Jurkat, Clone E6-1 (cell line): ENCODE measurements at regions not wholly inside any gene's neighbourhood (a gene's known extent, or its start where the extent isn't known, plus 50 kb on each side); places are given as distances from the start of the nearest gene placed in this dataset.

Source experiments
- DNase-seq: peaks from one replicate; pipeline ENCODE4 v3.0.0-alpha.2; 2011; ENCODE audit warnings: low read depth, low spot score
- H3K4me3 ChIP-seq: 2 replicates; pipeline ENCODE4 v1.5.1; 2011; ENCODE audit warnings: mild to moderate bottlenecking, low read length, control low read depth, moderate library complexity

DNA sequence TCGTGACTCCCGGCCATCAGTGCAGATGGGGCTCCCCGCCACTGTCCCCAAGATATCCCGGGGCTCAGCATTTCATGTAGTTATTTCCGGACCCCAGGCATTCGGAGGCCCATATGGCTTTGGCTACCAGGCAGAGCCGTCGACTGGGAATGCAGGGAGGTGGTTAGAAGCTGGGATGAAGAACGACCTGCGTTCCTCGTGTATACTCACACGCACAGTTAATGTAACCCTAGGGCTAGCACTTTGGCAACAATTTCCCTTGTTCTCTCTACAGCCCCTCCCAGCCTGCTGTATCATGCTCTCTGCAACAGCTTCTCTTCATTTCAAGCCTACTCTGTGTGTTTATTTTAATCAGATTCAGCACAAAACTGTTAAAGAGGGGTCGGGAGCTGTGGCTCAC lies 240.4 kb downstream of the MYLK4 start:
- no peak for DNase-seq
- H3K4me3 ChIP-seq = no peak overlapping the region

DNA sequence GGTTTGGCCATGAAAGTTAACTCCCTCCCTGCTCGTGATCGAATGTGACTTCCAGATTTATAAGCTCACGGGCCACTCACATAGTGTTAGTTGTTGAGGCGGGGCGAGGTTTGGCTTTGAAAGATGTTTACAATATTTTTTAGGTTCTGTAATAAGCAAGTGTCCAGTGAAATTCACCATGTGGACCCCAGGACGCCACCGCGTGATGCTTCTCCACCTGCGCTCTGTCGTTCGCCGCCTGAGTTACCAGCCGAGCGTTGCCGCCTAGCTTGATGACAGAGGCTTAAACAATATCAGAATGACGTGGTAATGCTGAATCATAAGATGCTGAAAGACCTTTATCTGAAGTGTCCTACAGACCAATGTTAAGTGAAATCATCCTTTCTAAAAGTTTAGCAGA lies 241.0 kb downstream of the MYLK4 start:
- H3K4me3 ChIP-seq = no peak overlapping the region
- no peak for DNase-seq

DNA sequence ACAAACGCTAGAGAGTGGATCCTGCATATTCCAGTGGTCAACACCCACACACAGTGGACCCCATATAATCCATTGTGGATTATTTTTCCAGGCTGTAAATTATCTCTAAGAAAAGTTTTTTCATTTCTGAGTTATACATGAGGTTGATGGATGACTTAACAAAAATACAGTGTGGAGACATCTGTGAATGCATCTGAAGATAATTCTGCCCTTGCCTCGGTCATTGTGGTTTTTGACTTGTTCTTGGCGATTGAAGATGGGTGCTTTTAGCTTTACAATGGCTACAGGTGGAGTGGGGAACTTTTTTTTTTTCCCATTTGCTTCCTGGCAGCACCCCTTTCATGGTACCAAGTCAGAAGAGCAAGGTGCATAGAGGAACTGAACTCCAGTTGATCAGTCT lies 242.7 kb downstream of the MYLK4 start:
- peak; percentile 65 for DNase-seq
- H3K4me3 ChIP-seq = no peak overlapping the region

DNA sequence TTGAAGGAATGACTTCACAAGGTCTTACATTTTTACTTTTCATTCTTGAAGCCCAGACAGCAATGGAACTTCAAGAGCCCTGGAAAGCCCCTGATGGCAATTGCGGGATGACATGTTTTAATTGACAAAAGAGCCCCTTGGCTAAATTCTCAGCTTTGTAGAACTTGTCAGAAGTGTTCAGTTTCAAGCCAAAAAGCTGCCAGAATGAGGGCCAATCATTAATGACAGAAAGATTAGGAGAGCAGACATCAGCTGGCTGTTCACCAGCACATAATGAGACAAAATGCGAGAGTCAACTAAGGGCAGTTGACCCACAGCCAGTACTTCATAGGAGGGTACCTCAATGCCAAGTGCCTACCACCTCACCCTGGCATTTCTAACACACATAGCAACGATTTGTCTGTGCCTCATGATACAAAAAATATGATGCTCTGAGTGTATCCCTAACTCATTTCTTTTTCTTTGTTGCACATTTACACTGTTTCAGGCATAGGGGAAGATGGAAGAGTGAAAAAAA lies 243.1 kb downstream of the MYLK4 start:
- H3K4me3 ChIP-seq = no peak overlapping the region
- no peak for DNase-seq

DNA sequence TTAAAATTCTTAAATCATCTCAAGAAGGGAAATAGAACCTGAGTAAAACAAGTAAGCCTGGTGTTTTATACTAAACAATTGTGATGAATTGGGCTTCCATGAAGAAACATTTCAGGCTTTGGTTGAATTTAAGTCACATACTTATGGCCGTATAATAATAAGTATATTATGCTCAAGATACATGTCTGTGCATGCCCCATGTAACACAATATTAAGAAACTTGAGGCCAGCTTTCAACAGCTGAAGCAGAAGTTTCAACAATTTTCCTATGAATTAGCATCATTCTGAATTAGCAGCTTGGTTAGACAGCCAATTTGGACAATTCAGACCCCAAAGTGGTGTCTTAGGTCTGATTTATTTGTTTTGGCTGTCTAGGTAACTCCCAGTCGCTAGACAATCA lies 243.7 kb downstream of the MYLK4 start:
- no peak for DNase-seq

DNA sequence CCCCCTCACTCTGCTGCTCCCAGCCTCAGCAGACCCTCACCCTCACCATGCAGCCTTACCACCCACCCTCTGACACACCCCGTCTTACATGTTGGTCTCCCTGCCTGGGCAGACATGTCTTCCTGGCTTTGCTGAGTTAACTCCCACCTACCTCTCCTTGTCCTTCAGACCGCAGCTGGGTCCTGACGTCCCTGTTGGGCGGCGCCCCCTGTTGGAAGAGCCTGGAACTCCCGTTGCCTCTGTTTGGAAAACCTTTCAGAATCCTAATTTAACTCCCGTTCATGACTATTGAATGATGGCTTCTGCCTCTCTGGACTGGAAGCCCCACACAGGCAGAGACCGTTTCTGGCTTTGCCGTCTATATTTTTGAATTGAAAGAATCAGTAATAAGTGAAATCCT lies 245.1 kb downstream of the MYLK4 start:
- H3K4me3 ChIP-seq = no peak overlapping the region
- DNase-seq = no peak

More for the DNA sequence above, 243.7 kb downstream of the MYLK4 start:
- no peak overlapping the region for H3K4me3 ChIP-seq

DNA sequence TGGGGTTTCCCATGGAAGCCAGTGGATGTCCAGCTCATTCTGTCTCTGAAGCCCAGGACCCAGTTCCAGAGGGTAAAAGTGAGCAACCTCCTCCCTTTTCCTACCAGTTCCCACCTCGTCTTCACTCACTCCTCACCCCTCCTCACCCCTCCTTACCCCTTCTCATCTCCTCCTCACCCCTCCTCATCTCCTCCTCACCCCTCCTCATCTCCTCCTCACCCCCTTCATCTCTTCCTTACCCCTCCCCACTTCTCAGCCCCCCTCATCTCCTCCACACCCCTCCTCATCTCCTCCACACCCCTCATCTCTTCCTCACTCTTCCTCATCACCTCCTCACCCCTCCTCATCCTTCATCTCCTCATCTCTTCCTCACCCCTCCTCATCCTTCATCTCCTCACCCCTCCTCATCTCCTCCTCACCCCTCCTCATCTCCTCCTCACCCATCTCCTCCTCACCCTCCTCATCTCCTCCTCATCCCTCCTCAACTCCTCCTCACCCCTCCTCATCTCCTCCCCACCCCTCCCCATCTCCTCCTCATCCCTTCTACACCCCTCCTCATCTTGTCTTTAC lies 246.1 kb downstream of the MYLK4 start:
- no peak overlapping the region for H3K4me3 ChIP-seq
- DNase-seq = no peak

DNA sequence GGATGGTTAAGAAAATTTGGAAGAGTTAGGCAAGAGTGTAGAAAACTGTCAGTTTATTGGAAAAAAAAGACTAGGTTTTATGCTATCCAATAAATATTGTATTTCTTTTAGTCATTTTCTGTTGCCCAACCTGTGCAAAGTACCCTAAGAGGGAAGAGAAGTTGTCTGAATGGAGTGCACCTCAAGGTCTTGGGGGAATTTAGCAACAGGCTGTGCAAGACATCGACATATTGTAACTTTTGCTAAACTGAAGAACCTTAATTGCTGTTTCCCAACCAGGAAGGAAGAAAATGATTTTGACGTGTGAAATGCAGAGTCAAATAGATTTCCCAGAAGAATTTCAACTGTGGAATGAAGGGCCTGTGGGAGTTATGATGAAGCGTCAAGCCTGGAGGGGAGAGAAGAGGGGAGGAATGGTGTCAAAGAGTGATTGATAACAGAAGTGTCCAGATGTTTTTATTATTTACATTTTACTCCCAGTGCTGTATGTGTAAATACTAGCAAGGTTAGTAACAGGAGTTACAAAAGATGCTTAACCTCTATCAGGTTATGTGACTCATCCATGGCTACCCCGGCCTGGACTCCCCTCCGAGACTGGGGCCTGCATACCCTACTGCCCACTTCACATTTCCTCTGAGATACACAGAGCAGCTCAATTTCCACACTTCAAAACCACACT lies 246.8 kb downstream of the MYLK4 start:
- no peak for DNase-seq
- no peak overlapping the region for H3K4me3 ChIP-seq

DNA sequence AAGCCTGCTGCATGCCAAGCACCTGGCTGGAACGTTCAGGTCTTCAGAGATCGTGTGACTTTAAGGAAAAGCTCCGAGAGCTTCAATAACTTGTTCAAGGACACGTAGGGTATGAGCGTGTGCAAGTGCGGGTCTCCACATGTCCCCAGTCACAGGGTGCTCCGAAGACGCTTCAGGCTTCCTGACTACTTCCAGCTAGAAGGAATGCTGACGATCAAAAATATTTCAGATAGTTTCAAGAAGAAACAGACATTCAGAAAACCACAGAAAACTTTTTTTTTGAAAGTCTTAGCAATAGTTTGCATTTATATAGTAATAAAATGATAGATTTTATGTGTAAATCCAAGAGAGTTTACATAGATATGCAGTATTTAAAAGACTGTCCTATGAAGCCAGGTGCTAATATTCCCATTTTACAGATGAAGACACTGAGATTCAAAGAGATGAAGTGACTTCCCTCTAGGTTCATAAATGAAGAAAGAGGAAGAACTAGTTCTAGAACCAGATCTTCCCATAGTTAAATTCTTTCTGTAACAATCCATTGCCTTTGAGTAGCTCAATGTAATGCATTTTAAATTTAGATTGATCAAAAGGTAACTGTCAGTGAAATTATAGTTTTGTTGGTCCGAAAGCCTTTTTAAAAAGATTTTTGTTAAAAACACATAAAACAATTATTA lies 247.6 kb downstream of the MYLK4 start:
- H3K4me3 ChIP-seq = no peak overlapping the region
- DNase-seq = no peak

DNA sequence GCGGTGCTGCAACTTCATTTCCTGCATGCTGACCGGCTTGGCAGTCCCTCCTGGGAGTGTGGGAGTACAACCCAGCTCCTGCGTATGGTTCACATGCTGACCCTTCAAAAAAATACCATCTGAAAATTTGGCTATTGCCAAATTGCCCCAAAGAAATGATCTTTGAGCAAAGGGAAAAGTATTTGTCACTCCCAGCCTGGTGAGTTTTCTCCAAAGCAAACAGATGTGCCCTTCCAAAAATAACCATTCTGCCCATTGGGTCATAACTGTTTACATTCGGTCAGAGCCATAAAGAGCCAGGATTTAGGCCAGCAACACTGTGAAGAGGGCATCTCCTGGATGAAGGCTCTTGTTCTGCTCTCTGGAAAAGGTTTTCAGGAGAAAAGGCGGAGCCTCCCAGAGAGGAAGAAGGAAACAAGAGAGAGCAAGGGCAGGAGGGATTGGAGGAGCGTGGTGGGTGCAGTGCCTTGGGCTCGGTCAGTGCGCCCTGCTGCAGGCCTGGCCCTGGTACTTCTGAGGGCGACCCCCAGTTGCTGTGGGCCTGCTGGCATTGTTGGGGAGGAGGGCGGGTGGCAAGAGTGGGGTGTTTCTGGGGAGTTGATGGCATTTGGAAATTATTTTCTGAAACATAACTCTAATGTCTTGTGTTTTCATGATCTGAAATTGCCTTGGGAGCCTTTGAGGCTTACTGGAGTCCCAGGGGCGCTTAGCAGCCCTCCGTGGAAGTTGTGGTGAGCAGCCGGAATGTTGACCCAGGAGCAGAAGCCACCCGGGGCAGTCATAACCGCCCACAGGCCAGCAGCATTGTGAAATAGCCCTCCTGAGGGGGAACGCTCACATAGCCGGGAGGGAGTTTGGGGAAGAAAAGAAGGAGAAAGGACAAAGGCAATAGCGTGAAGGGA lies 248.4 kb downstream of the MYLK4 start:
- no peak overlapping the region for H3K4me3 ChIP-seq
- DNase-seq = no peak

DNA sequence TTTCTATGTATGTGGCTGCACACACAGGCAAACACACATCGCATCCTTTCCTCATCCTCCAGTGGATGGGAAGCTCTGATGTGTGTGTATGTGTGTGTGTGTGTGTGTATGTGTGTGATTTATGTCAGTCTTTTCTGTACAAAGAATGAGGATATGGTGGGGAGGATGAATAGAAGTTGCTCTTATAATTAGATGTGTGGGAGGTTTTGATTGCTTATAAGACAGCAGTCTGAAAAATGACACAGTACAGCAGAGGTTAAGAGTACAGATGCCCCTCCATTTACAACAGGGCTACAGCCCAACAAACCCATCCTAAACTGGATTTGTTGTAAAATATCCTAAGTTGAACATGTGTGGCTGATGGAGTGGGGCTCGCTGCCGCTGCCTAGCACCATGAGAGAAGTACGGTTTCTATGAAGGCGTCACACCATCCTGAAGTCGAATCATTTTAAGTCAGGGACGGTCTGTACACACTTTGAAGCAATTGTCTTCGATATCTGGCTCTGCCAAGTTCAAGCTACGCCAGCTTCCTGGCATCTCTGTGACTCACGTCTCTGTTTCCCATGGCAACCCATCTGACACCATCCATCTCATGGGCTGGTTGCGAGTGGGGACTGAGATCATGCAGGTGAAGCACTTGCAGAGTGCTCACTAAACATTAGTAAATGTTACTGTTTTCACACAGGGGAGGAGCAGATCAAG lies 252.6 kb downstream of the MYLK4 start:
- no peak for DNase-seq
- H3K4me3 ChIP-seq = no peak overlapping the region

DNA sequence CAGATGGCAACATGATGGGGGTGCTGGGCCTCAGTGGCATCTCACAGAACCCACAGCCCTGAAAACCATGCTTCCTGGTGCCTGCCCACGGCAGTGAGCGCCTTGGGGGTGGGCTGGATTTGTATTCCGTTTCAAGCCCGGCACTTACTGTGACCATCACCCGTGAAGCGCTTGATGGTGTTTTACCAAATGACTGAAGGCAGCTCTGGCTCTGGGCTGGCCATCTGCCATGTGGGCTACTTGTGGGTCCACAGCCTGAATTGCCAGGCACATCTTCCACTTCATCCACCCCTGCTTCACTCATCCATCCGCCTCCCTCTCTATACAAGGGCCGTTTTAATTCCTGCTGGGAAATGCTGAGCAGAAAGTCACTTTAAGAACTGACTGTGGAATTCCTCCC lies 250.9 kb upstream of the GMDS start:
- no peak overlapping the region for H3K4me3 ChIP-seq
- DNase-seq = no peak

DNA sequence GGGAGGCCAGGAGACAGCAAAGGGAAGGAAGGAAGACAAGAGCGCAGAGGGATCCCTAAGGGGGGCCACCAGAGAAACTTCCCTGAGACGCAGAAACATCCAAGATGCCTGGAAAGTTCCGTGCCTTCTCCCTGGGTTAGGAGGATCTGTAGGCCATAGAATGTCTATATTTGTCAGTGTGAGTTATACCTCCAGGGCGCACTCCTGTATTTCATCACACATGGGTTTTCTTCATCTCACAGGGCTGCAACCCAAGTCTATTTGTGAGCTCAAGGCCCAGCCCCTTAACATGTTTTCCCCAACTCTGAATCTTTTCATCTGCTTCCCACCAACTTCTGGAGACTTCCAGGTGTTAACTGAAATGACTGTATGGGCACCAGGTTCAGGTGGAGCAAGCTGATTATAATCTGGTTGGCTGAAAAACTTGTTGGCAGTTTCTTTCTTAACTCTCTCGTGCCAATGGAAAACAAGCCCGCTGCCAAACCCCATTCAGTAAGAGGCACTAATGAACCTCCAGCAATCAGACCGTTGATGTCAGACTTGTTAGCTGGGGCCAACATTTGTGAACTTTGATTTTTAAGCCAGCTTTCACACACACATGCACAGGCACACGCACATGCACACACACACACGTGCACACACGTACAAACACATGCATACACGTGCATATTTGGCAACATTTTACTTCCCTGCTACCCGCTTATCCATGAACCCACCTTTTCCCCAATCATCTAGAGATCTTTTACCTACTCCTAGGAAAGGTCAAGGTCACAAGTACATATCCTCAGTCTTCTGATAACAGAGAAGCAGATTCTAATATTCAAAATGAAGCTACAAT lies 247.5 kb upstream of the GMDS start:
- H3K4me3 ChIP-seq = no peak overlapping the region
- DNase-seq = no peak

DNA sequence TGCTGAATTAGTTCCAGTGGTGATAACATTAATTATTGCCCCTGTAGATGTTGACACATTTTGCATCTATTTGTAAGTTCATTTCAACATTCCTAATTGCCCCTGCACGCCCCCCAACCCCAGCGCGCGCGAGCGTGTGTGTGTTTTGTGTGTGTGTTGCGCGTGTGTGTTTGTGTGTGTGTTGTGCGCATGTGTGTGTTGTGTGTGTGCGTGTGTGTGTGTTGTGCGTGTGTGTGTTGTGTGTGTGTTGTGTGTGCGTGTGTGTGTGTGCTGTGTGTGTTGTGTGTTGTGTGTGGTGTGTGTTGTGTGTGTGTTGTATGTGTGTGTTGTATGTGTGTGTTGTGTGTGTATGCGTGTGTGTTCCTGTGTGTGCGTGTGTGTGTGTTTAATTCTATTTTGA lies 245.7 kb upstream of the GMDS start:
- DNase-seq = no peak
- no peak overlapping the region for H3K4me3 ChIP-seq

DNA sequence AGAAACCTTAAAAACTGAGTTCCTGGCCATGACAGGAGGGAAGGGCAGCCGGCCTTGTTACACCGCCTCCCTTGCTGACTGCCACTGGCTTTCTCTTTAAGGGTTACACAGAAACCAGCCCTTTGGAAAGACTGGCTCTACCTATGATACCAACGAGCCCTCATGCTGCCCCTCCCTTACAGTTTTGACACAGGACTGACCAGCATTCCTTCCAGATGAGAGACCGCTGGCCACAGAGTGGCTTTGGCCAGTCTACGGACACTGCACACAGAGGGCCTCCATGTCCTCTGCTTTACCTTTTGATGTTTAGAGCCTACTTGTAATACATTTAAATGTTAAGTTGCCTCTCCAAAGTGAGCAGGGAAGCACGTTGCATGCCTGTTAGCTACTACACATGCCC lies 243.2 kb upstream of the GMDS start:
- H3K4me3 ChIP-seq = no peak overlapping the region
- DNase-seq = no peak

DNA sequence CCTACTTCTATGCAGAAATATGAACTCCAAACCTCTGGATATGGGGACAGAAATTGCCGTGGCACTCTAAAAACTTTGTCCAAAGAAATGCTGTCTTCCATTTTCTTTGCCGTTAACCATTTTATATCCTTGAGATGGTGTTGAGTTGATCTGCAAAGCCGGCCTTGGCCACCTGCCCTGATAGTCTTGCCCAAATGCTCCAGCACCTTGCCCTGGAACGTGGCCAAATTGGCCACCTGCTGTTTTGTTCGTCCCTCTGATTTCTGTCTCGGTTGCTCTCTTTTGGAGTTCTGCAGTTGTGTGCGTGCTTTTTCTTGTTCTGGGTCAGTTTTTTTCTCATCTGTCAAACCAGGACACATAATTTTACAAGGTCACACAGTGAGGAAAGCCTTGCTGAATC lies 239.7 kb upstream of the GMDS start:
- no peak for DNase-seq
- H3K4me3 ChIP-seq = no peak overlapping the region

DNA sequence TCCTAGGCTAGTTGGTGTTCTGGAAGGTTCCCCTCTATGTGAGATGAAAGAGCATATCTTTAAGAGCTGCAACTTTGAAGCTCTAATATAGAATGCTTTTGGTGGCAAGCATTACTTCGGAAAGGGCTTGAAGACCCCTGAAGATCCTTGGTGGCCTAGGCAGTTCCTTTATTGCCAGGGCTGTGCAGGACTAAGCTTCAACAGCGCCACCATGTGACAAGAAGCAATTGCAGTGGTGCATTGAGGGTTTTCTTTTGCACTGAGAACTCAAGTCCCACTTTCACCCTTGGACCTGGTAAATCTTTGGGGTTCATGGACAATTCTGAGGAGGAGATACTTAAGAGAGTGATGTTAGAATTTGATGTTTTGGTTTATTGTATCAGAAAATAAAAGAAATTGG lies 237.4 kb upstream of the GMDS start:
- H3K4me3 ChIP-seq = no peak overlapping the region
- no peak for DNase-seq

DNA sequence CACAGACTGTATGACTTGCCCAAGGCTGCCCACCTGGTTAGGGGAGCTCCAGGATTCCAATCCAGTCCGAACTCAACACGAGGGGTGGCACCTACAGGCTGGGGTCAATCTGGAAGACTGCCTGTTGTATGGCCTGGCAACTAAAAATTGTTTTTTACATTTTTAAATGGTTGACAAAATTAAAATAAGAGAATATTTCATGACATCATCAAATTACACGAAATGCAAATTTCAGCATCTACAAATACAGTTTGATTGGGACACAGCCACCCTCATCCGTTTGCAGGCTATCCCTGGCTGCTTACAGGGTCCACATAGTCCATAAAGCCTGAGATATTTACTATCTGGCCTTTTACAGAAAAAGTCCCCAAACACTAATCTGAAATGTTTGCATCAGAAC lies 235.9 kb upstream of the GMDS start:
- no peak for DNase-seq
- H3K4me3 ChIP-seq = no peak overlapping the region
